GM21360 (cell line): ENCODE measurements at regions not wholly inside any gene's neighbourhood (a gene's known extent, or its start where the extent isn't known, plus 50 kb on each side); places are given as distances from the start of the nearest gene placed in this dataset.

Experiments
- ATAC-seq: cut with Tn5 transposase; IDR thresholded peaks from one replicate; pipeline ENCODE4 v1.9.1; 2021; ENCODE audit warnings: mild to moderate bottlenecking, moderate library complexity; ENCODE audit not compliant: unreplicated experiment

- ATAC-seq, result no peak
Observed at GRCh38 chr12:124633365-124634362, 66.3 kb upstream of the NCOR2 start.

DNA sequence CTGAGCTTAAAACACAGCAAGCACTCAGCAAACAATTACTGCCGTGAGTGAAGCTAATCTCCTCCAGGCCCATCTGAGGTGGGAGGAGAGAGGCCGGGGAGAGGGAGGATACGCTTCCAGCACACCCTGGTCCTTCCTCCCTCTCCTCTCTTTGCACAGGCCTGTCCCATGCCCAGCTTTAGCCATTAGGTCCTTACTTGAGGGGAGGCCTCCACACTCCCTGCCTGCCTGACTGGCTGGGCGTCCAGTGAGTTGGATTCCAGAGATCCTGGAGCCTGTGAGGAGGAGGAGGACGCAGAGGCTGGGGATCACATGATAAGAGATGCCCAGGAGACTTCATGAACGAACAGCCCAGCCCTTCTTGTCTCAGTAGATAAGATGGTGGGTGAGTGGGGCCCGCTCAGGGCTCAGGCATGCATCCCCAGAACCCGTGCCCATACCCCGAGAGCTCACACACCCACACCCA lies 65.1 kb upstream of the NCOR2 start:
- ATAC-seq, result no peak

- ATAC-seq, result no peak
Observed at GRCh38 chr12:124631681-124632256, 64.4 kb upstream of the NCOR2 start.

- ATAC-seq, result no peak
Observed at GRCh38 chr12:124630791-124631313, 63.4 kb upstream of the NCOR2 start.

GRCh38 chr12:124629789-124630480 lies 62.5 kb upstream of the NCOR2 start:
- ATAC-seq, result no peak

- no peak for ATAC-seq
Observed at GRCh38 chr12:124629117-124629516, 61.7 kb upstream of the NCOR2 start.

DNA sequence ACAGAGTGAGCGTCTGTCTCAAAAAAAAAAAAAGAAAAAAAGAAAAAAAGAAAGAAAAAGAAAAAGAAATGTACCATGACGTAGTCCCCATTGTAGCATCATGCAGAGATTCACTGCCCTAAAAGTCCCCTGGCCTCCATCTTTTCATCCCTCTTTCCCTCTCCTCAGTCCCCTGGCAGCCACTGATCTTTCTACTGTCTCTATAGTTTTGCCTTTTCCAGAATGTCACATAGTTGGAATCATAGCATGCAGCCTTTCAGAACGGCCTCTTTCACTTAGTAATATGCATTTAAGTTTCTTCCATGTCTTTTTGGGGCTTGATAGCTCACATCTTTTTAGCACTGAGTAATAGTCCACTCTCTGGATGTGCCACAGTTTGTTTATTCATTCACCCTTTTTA lies 60.5 kb upstream of the NCOR2 start:
- ATAC-seq, result no peak

DNA sequence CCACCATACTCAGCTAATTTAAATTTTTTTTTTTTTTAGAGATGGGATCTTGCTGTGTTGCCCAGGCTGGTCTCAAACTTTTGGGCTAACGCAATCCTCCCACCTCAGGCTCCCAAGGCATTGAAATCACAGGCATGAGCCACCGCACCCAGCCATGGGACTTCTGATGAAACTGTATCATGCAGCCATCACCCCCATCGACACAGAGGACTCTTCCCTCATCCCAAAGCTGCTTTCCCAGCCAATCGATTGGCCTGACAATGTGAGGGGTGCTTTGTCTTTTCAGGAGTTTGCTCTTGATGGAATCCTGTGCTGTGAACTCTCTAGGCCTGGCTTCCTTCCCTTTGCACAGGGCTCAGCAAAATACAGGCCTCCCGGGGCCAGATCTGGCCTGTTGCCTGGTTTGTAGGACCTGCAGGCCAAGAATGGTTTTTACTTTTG lies 59.6 kb upstream of the NCOR2 start:
- ATAC-seq, result no peak

- no peak for ATAC-seq
Observed at GRCh38 chr12:124625867-124626675, 58.7 kb upstream of the NCOR2 start.

- no peak for ATAC-seq
Observed at GRCh38 chr12:124624823-124625222, 57.4 kb upstream of the NCOR2 start.

GRCh38 chr12:124623344-124624035 lies 56.1 kb upstream of the NCOR2 start:
- no peak for ATAC-seq

DNA sequence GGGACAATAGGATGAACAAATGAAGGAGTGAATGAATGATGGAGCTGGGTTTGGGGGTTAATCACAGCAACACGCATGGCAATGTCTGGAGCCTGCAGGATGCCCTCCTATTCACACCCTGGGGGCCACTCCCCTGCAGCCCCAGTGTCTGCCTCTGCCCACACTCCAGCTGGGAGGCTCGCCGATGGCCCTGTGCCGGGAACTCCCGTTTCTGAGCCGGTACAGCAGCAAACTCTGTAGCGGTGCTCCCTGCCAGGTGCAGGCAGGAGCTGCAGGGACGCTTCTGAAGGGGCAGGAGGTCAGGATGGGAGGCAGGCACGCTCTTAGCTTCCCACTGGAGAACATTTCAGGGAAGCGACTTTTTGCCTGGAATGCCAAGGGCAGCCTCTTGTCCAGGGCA lies 55.4 kb upstream of the NCOR2 start:
- ATAC-seq, result no peak

DNA sequence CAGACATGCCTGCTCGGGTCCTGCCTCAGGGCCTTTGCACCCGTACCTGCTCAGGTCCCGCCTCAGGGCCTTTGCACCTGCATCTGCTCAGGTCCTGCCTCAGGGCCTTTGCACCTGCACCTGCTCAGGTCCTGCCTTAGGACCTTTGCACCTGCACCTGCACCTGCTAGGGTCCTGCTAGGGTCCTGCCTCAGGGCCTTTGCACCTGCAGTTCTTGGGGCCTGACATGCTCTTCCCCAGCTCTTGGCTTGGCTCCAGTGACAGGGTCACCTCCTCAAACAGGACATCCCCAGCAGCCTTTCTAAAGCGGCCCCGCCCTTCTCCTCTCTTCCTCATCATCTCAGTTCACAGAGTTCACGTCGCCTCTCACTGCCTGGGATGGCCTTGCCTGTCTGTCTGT lies 54.9 kb upstream of the NCOR2 start:
- no peak for ATAC-seq

DNA sequence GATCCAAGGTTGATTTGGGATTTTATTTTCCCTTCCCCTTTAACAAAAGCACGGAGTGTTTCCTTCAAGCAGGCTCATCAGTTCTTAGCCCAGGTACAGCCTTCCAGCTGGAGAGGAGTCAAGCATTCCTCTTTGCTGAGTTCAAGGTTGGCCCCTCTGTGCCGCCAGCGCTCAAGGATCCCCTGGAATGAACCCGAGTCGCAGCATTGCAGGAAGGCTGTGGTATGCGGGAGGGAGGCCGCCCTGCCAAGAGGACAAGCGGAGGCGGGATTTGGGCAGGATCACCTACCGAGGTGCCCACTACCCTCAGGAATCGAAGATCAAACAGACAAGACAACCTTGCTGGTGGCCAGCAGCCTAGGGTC lies 53.9 kb upstream of the NCOR2 start:
- no peak for ATAC-seq

DNA sequence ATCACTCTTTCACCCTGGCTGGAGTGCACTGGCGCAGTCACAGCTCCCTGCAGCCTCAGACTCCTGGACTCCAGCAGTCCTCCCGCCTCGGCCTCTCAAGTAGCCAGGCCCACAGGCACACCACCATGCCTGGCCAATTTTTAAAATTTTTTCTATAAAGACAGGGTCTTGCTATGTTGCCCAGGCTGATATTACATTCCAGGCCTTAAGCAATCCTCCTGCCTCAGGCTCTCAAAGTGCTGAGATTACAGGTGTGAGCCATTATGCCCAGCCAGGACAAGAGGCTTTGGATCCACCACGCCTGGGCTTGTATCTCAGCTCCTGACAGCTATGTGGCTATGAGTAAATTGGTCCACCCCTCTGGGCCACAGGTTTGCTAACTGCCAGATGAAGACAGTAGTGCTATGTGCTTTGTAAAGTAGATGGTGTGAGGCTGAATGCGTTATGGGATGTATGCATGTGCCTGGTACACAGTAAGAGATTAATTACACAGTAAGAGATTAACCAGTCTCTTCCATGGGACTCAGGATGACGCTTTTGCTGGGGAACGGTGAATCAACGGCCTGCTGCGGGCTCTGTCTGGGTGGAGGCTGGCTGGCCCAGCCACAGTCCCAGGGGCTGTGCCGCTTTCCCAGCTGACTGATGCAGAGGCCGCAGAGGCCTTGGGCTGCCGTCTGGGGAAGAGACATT lies 53.3 kb upstream of the NCOR2 start:
- no peak for ATAC-seq

- ATAC-seq, result no peak
Observed at GRCh38 chr12:124618291-124618902, 51.0 kb upstream of the NCOR2 start.

DNA sequence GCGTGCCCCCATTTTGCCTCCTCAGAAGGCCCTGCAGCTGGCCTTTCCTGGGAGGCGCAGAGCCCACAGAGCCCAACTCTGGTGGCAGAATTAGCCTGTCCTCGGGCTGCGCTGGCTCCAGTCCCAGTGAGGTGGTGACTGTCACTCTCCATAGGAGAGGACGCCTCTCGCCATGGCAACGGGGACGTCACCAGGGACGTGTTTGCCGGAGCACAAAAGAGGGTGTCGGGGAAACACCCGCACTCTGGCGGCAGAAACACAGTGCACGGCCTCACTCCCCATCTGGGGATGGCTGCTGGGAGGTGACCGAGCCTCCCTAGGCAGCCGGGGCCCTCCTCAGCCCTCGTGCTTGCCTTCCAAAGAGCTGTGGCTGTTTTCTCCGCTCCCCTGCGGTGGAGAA lies 50.2 kb upstream of the NCOR2 start:
- no peak for ATAC-seq
